ENCODE measurements at regions not wholly inside any gene's neighbourhood (a gene's known extent, or its start where the extent isn't known, plus 50 kb on each side); places are given as distances from the start of the nearest gene placed in this dataset.

DNA sequence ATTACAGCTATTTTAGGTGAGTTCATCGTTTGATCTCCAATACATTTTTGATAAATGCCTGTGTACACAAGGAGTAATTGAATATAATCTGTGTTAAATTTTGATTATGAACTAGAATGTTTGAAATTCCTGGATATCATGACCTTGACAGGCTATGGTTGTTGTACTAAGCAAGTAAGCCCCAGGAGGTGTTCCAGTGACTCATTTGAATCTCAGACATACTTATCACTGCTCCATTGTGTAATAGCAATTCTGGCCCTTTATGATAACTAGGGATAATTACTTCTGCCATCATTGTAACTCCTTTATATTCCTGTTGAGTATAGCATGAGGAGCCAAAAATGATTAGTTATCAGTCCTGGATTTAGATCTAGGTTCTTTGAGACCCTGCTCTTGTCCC, 1424.6 kb upstream of the ADGRB3 start (continued):
- TF ChIP-seq KAT2A (conservative IDR thresholded peaks at IDR 0.05; ENCODE audit: control insufficient read depth, low read depth, low read length) (no peak), IRF4 (IDR thresholded peaks at IDR 0.05; ENCODE audit: low read depth, low read length) (no peak), ETV6 (conservative IDR thresholded peaks at IDR 0.05 in 1 of 2, IDR thresholded peaks at IDR 0.05 in 1 of 2; ENCODE audit: borderline replicate concordance in 1 of 2, low read depth in 1 of 2) (no peak), HDAC6 (IDR thresholded peaks at IDR 0.05; ENCODE audit: unreplicated experiment) (no peak), NFYA (IDR thresholded peaks at IDR 0.05; ENCODE audit: borderline replicate concordance, low read depth, low read length) (no peak), ZNF24 (IDR thresholded peaks at IDR 0.05) (no peak)

DNA sequence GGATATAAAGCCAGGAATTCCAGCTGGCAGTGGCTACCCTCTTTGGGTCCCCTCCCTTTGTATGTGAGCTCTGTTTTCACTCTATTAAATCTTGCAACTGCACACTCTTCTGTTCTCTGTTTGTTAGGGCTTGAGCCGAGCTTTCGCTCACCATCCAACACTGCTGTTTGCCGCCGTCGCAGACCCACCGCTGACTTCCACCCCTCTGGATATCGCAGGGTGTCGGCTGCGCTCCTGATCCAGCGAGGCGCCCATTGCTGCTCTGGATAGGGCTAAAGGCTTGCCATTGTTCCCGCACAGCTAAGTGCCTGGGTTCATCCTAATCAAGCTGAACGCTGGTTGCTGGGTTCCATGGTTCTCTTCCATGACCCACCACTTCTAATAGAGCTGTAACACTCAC, 1433.5 kb upstream of the ADGRB3 start:
- 62% methylated on average over 13 of the region's 13 CpGs for WGBS (ENCODE audit: insufficient coverage, insufficient replicate concordance, low lambda C conversion rate, missing lambda C conversion rate)
- no peak overlapping the region for H3K9ac ChIP-seq (ENCODE audit: control insufficient read depth, insufficient read depth, low read length)
- TF ChIP-seq RELA (IDR thresholded peaks at IDR 0.05; ENCODE audit: borderline replicate concordance, partially characterized antibody): no peak
- no peak for TF ChIP-seq YBX1 (IDR thresholded peaks at IDR 0.05)
- TF ChIP-seq, protein P1, sequence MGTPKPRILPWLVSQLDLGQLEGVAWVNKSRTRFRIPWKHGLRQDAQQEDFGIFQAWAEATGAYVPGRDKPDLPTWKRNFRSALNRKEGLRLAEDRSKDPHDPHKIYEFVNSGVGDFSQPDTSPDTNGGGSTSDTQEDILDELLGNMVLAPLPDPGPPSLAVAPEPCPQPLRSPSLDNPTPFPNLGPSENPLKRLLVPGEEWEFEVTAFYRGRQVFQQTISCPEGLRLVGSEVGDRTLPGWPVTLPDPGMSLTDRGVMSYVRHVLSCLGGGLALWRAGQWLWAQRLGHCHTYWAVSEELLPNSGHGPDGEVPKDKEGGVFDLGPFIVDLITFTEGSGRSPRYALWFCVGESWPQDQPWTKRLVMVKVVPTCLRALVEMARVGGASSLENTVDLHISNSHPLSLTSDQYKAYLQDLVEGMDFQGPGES (IDR thresholded peaks at IDR 0.05): no peak
- no peak for TF ChIP-seq RBBP5 (conservative IDR thresholded peaks at IDR 0.05)
- TF ChIP-seq, protein P2, sequence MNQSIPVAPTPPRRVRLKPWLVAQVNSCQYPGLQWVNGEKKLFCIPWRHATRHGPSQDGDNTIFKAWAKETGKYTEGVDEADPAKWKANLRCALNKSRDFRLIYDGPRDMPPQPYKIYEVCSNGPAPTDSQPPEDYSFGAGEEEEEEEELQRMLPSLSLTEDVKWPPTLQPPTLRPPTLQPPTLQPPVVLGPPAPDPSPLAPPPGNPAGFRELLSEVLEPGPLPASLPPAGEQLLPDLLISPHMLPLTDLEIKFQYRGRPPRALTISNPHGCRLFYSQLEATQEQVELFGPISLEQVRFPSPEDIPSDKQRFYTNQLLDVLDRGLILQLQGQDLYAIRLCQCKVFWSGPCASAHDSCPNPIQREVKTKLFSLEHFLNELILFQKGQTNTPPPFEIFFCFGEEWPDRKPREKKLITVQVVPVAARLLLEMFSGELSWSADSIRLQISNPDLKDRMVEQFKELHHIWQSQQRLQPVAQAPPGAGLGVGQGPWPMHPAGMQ (IDR thresholded peaks at IDR 0.05; ENCODE audit: borderline replicate concordance): no peak
- TF ChIP-seq RAD21 (IDR thresholded peaks at IDR 0.05; ENCODE audit: insufficient read depth, low read depth, low read length): no peak
- TF ChIP-seq EZH2 (IDR thresholded peaks at IDR 0.05; ENCODE audit: borderline replicate concordance, control insufficient read depth, low read depth, low read length): no peak
- TF ChIP-seq IKZF1 (conservative IDR thresholded peaks at IDR 0.05): no peak
- TF ChIP-seq, protein P3, sequence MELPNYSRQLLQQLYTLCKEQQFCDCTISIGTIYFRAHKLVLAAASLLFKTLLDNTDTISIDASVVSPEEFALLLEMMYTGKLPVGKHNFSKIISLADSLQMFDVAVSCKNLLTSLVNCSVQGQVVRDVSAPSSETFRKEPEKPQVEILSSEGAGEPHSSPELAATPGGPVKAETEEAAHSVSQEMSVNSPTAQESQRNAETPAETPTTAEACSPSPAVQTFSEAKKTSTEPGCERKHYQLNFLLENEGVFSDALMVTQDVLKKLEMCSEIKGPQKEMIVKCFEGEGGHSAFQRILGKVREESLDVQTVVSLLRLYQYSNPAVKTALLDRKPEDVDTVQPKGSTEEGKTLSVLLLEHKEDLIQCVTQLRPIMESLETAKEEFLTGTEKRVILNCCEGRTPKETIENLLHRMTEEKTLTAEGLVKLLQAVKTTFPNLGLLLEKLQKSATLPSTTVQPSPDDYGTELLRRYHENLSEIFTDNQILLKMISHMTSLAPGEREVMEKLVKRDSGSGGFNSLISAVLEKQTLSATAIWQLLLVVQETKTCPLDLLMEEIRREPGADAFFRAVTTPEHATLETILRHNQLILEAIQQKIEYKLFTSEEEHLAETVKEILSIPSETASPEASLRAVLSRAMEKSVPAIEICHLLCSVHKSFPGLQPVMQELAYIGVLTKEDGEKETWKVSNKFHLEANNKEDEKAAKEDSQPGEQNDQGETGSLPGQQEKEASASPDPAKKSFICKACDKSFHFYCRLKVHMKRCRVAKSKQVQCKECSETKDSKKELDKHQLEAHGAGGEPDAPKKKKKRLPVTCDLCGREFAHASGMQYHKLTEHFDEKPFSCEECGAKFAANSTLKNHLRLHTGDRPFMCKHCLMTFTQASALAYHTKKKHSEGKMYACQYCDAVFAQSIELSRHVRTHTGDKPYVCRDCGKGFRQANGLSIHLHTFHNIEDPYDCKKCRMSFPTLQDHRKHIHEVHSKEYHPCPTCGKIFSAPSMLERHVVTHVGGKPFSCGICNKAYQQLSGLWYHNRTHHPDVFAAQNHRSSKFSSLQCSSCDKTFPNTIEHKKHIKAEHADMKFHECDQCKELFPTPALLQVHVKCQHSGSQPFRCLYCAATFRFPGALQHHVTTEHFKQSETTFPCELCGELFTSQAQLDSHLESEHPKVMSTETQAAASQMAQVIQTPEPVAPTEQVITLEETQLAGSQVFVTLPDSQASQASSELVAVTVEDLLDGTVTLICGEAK (IDR thresholded peaks at IDR 0.05; ENCODE audit: borderline replicate concordance): no peak

More for the DNA sequence above, 1433.5 kb upstream of the ADGRB3 start:
- ChIA-PET RAD21 (ENCODE audit: unreplicated experiment) (no interaction called here), POLR2A (no interaction called here), CTCF (no interaction called here), SMC1A (ENCODE audit: uncharacterized antibody, unreplicated experiment) (no interaction called here)
- no peak for DNase-seq (ENCODE audit: low read depth, low spot score)
- no peaks in the 10 kb centered on the region for H4K20me1 ChIP-seq (ENCODE audit: control insufficient read depth, insufficient read depth)
- in situ Hi-C loops (cut with MboI): no loop called here
- H3K4me2 ChIP-seq (ENCODE audit: control insufficient read depth, insufficient read depth): no peak overlapping the region
- no peak overlapping the region for H3K27ac ChIP-seq (ENCODE audit: control insufficient read depth, insufficient read depth)
- no peak overlapping the region for H2AFZ ChIP-seq (ENCODE audit: control insufficient read depth, low read depth, low read length)
- no peaks in the 10 kb centered on the region for H3K27me3 ChIP-seq (replicated peaks in 1 of 2; ENCODE audit: control insufficient read depth in 2 of 2, insufficient read depth in 2 of 2, low read length in 1 of 2)
- no peak for FAIRE-seq
- H3K9me3 ChIP-seq (replicated peaks; ENCODE audit: control insufficient read depth, insufficient read depth, low read length): no peaks in the 10 kb centered on the region
- H3K4me3 ChIP-seq: no peak overlapping the region
- no TSS peak for BruUV-seq (replicated peaks)
- no peaks in the 10 kb centered on the region for H3K79me2 ChIP-seq (ENCODE audit: control insufficient read depth, insufficient read depth, low read length)
- ATAC-seq: no peak
- H3K4me1 ChIP-seq (ENCODE audit: control insufficient read depth, insufficient read depth, low read length): no peaks in the 10 kb centered on the region
- H3K36me3 ChIP-seq (ENCODE audit: control insufficient read depth in 2 of 2, insufficient read depth in 2 of 2, low read length in 1 of 2): no peaks in the 10 kb centered on the region
- intact Hi-C loops (cut with micrococcal nuclease; ENCODE audit: unreplicated experiment): no loop called here
